Gastrocnemius medialis (tissue), 4 donors: ENCODE measurements at regions not wholly inside any gene's neighbourhood (a gene's known extent, or its start where the extent isn't known, plus 50 kb on each side); places are given as distances from the start of the nearest gene placed in this dataset.
"Not testable (repeated sequence)": the region's sequence is repeated elsewhere in the genome, so short reads cannot be mapped to it uniquely, and the experiment has no call there.

Experiments
- ATAC-seq, 2 donors: fragments of 150-250 bp; one replicate each; pipeline ENCODE4 v1.9.1; 2016
- DNase-seq, 2 donors: peaks; one replicate each; pipeline ENCODE4 v3.0.0-alpha.2; 2019
- H3K27ac ChIP-seq, 4 donors: fragments of 200-600 bp; sonication (generic); 1 replicate in 1 of 4; 2 replicates in 3 of 4; pipeline ENCODE4 v1.5.1; 2016 to 2018; ENCODE audit warnings: mild to moderate bottlenecking in 2 of 4, moderate library complexity in 1 of 4
- H3K27me3 ChIP-seq, 3 donors: fragments of 200-600 bp; sonication (generic) in 2 of 3; 1 replicate in 1 of 3; 2 replicates in 2 of 3; pipeline versions ENCODE4 v1.5.1 to v1.6.0; 2016 to 2019; ENCODE audit warnings: mild to moderate bottlenecking in 1 of 3, moderate library complexity in 1 of 3
- H3K36me3 ChIP-seq, 2 donors: fragments of 200-600 bp; sonication (generic) in 1 of 2; one replicate each; pipeline ENCODE4 v1.5.1; 2017 to 2018
- H3K4me1 ChIP-seq, 2 donors: fragments of 200-600 bp; sonication (generic) in 1 of 2; one replicate each; pipeline ENCODE4 v1.5.1; 2016 to 2017; ENCODE audit warnings: mild to moderate bottlenecking in 2 of 2
- H3K4me3 ChIP-seq, 4 donors: fragments of 200-600 bp; sonication (generic) in 3 of 4; 1 replicate in 1 of 4; 2 replicates in 3 of 4; pipeline ENCODE4 v1.5.1; 2016 to 2019; ENCODE audit warnings: mild to moderate bottlenecking in 2 of 4
- H3K9me3 ChIP-seq, 3 donors: fragments of 200-600 bp; sonication (generic) in 2 of 3; 1 replicate in 1 of 3; 2 replicates in 2 of 3; pipeline ENCODE4 v1.5.1; 2016 to 2019
- CTCF ChIP-seq, 5 experiments: fragments of 450-650 bp in 3 of 5; fragments of 200-600 bp in 2 of 5; sonication (generic) in 2 of 5; IDR thresholded peaks in 4 of 5; conservative IDR thresholded peaks in 1 of 5; 1 replicate in 4 of 5; 2 replicates in 1 of 5; pipeline ENCODE4 v1.5.1; 2016 to 2019; ENCODE audit warnings: antibody characterized with exemption in 5 of 5, mild to moderate bottlenecking in 3 of 5, moderate library complexity in 3 of 5
- POLR2A ChIP-seq, 2 donors: fragments of 450-650 bp; IDR thresholded peaks; one replicate each; pipeline ENCODE4 v1.6.1; 2017; ENCODE audit warnings: antibody characterized with exemption in 2 of 2, mild to moderate bottlenecking in 2 of 2, moderate library complexity in 2 of 2
- in situ Hi-C, 4 donors: fragments of 200-750 bp; cut with MboI; loops; one replicate each; pipeline versions ENCODE4 v1.15.0 to v1.8.0; 2017; ENCODE audit warnings: low sequenced_read_pairs in 4 of 4
- intact Hi-C: fragments of 100-400 bp; cut with DNase I; formaldehyde crosslinking; loops from one replicate; pipeline ENCODE4 v1.15.1; 2023; ENCODE audit warnings: low total_unique reads

- no peaks in the 10 kb centered on the region for H3K36me3 ChIP-seq
These were observed 154.1 kb downstream of the SH3BP4 start for GRCh38 chr2:235105821-235106359.

GRCh38 chr2:235106874-235107639, 155.2 kb downstream of the SH3BP4 start:
- ATAC-seq (peak in 1 of 2 donors; percentile 58), DNase-seq (peak in 1 of 2 donors; percentile 26)
- intact Hi-C loops (loop anchor here (1.0 to 10.0 kb wide), 3 partner anchors 99 to 557 kb away; no protein-coding TSS in a partner anchor), in situ Hi-C loops (loop anchor here in 1 of 4 donors (5.0 kb wide), 1 partner anchor 555 kb away; no protein-coding TSS in a partner anchor)
- no peaks in the 10 kb centered on the region for H3K9me3 ChIP-seq
- no peaks in the 10 kb centered on the region for H3K27me3 ChIP-seq
- H3K4me1 ChIP-seq, result no peaks in the 10 kb centered on the region
- no peaks in the 10 kb centered on the region for H3K36me3 ChIP-seq
- H3K27ac ChIP-seq, result no peak overlapping the region
- H3K4me3 ChIP-seq, result no peak overlapping the region
- TF ChIP-seq CTCF (IDR thresholded peaks at IDR 0.05 in 4 of 5, conservative IDR thresholded peaks at IDR 0.05 in 1 of 5), result peak; percentile 37 to 58 (median 55)
- TF ChIP-seq POLR2A (IDR thresholded peaks at IDR 0.05), result no peak

More at GRCh38 chr2:235105821-235106359, 154.1 kb downstream of the SH3BP4 start:
- no peak overlapping the region for H3K4me3 ChIP-seq
- no peaks in the 10 kb centered on the region for H3K9me3 ChIP-seq
- ATAC-seq, result no peak
- H3K27me3 ChIP-seq, result no peaks in the 10 kb centered on the region
- no peak overlapping the region for H3K27ac ChIP-seq
- no peaks in the 10 kb centered on the region for H3K4me1 ChIP-seq
- TF ChIP-seq POLR2A (IDR thresholded peaks at IDR 0.05) (no peak), CTCF (IDR thresholded peaks at IDR 0.05 in 4 of 5, conservative IDR thresholded peaks at IDR 0.05 in 1 of 5) (no peak)
- in situ Hi-C loops, result loop anchor here in 1 of 4 donors (5.0 kb wide), 1 partner anchor 554 kb away; no protein-coding TSS in a partner anchor
- intact Hi-C loops, result loop anchor here (10.0 kb wide), 1 partner anchor 231 kb away; no protein-coding TSS in a partner anchor
- DNase-seq, result no peak

DNA sequence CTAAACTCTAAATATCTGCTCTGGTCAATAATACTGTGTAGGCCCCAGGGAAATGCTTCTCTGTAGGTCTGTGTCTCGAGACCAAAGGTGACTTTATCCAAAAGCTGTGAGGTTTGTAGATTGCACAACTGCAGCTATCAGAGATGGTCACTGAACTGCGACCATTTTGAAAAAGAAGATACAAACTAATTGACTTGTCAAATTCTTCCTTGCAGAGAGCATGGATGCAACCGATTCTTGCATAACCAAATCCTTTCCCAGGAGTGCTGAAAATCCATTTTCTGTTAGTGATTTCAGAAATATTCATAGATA, 155.8 kb downstream of the SH3BP4 start:
- Histone ChIP-seq H3K4me1 (no peaks in the 10 kb centered on the region), H3K4me3 (no peak overlapping the region), H3K27ac (no peak overlapping the region), H3K9me3 (no peaks in the 10 kb centered on the region), H3K27me3 (no peaks in the 10 kb centered on the region), H3K36me3 (no peaks in the 10 kb centered on the region)
- ATAC-seq (no peak), DNase-seq (no peak)
- in situ Hi-C loops (loop anchor here in 1 of 4 donors (5.0 kb wide), 1 partner anchor 555 kb away; no protein-coding TSS in a partner anchor), intact Hi-C loops (loop anchor here (1.0 to 10.0 kb wide), 3 partner anchors 99 to 557 kb away; no protein-coding TSS in a partner anchor)
- TF ChIP-seq CTCF (IDR thresholded peaks at IDR 0.05 in 4 of 5, conservative IDR thresholded peaks at IDR 0.05 in 1 of 5) (no peak), POLR2A (IDR thresholded peaks at IDR 0.05) (no peak)

GRCh38 chr2:235109561-235109960, 157.7 kb downstream of the SH3BP4 start:
- H3K4me1 ChIP-seq, ATAC-seq, H3K36me3 ChIP-seq, H3K9me3 ChIP-seq, H3K27ac ChIP-seq, H3K4me3 ChIP-seq, H3K27me3 ChIP-seq, DNase-seq: not testable (repeated sequence)
- intact Hi-C loops, result loop anchor here (10.0 kb wide), 1 partner anchor 235 kb away; no protein-coding TSS in a partner anchor
- in situ Hi-C loops, result loop anchor here in 1 of 4 donors (5.0 kb wide), 1 partner anchor 557 kb away; no protein-coding TSS in a partner anchor

DNA sequence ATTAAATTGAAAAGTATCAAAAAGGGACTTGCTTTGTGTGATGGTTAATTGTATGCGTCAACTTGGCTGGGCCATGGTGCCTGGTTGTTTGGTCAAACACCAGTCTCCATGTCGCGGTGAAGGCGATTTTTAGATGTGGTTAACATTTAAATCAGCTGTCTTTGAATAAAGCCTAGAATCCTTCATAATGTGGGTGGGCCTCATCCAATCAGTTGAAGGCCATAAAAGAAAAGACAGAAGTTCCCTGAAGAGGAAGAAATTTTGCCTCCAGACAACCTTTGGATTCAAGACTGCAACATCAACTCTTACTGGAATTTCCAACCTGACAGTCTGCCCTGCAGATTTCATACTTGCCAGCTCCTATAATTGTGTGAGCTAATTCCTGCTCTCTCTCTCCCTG, 160.5 kb downstream of the SH3BP4 start:
- H3K4me3 ChIP-seq, result no peak overlapping the region
- no peak for DNase-seq
- H3K9me3 ChIP-seq, result no peaks in the 10 kb centered on the region
- H3K27ac ChIP-seq, result no peak overlapping the region
- no peaks in the 10 kb centered on the region for H3K27me3 ChIP-seq
- no peak for ATAC-seq
- TF ChIP-seq CTCF (IDR thresholded peaks at IDR 0.05 in 4 of 5, conservative IDR thresholded peaks at IDR 0.05 in 1 of 5), result no peak
- TF ChIP-seq POLR2A (IDR thresholded peaks at IDR 0.05), result no peak
- H3K4me1 ChIP-seq, result peaks cover 0 to 3% of the 10 kb centered on the region in 2 donors
- no peaks in the 10 kb centered on the region for H3K36me3 ChIP-seq
- in situ Hi-C loops, result no loop called here
- intact Hi-C loops, result no loop called here
